H1 (cell line): ENCODE measurements at regions not wholly inside any gene's neighbourhood (a gene's known extent, or its start where the extent isn't known, plus 50 kb on each side); places are given as distances from the start of the nearest gene placed in this dataset.

Source experiments
- EZH2 ChIP-seq: fragments of 200-600 bp; sonication (generic); IDR thresholded peaks from 2 replicates; pipeline ENCODE4 v1.7.1; 2012; ENCODE audit warnings: low read depth, mild to moderate bottlenecking, moderate library complexity, low read length, inconsistent platforms; ENCODE audit not compliant: severe bottlenecking
- JUN ChIP-seq: IDR thresholded peaks from 2 replicates; pipeline ENCODE4 v1.6.1; 2011; ENCODE audit warnings: low read depth, mild to moderate bottlenecking, improper control_type of control experiment, low read length
- POLR2A ChIP-seq, 2 experiments: IDR thresholded peaks; 1 replicate in 1 of 2; 2 replicates in 1 of 2; pipeline ENCODE4 v1.6.1; 2011; ENCODE audit warnings: low read depth in 2 of 2, low read length in 2 of 2, mild to moderate bottlenecking in 2 of 2; ENCODE audit errors: control extremely low read depth in 1 of 2
- POLR2AphosphoS5 ChIP-seq: IDR thresholded peaks from 2 replicates; pipeline ENCODE4 v1.6.1; 2011; ENCODE audit warnings: low read depth, low read length
- SP1 ChIP-seq: IDR thresholded peaks from 2 replicates; pipeline ENCODE4 v1.6.1; 2011; ENCODE audit warnings: low read depth, low read length
- TF ChIP-seq, protein P1 (sequence below), 3 experiments: IDR thresholded peaks; 1 replicate in 2 of 3; 2 replicates in 1 of 3; pipeline versions ENCODE4 v1.5.1 to v1.6.1; 2011; ENCODE audit warnings: low read length in 3 of 3, mild to moderate bottlenecking in 3 of 3, inconsistent platforms in 2 of 3, low read depth in 1 of 3, moderate library complexity in 1 of 3; ENCODE audit not compliant: insufficient read depth in 1 of 3; ENCODE audit errors: control extremely low read depth in 1 of 3

DNA sequence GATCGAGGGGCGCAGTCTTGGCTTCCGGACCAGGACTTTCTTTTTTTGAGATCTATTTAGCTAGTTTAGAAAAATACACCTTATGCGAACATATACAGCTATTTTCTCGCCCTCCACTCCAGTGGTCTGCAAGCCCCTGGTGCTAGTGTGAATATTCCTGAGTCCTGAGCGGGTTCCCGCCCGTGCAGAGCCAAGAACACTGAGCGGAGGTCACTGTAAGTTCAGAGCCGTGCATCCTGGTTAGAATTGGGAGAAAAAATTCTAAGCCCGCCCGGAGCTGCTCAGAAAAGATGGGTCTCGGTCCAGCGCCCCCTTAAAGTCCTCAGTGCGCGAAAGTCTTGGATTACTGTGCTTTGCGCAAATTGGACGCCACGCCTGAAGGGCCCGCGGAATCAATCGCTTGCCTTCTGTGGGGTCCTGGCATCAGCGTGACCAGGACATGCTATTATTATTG, 117.7 kb downstream of the KCNRG start:
- no peak for TF ChIP-seq POLR2A (IDR thresholded peaks at IDR 0.05; ENCODE audit: control extremely low read depth in 1 of 2, low read depth in 2 of 2, low read length in 2 of 2)
- TF ChIP-seq, protein P1, sequence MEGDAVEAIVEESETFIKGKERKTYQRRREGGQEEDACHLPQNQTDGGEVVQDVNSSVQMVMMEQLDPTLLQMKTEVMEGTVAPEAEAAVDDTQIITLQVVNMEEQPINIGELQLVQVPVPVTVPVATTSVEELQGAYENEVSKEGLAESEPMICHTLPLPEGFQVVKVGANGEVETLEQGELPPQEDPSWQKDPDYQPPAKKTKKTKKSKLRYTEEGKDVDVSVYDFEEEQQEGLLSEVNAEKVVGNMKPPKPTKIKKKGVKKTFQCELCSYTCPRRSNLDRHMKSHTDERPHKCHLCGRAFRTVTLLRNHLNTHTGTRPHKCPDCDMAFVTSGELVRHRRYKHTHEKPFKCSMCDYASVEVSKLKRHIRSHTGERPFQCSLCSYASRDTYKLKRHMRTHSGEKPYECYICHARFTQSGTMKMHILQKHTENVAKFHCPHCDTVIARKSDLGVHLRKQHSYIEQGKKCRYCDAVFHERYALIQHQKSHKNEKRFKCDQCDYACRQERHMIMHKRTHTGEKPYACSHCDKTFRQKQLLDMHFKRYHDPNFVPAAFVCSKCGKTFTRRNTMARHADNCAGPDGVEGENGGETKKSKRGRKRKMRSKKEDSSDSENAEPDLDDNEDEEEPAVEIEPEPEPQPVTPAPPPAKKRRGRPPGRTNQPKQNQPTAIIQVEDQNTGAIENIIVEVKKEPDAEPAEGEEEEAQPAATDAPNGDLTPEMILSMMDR (IDR thresholded peaks at IDR 0.05; ENCODE audit: control extremely low read depth in 1 of 3, insufficient read depth in 1 of 3, low read depth in 1 of 3, low read length in 3 of 3), result no peak
- no peak for TF ChIP-seq EZH2
- no peak for TF ChIP-seq JUN
- no peak for TF ChIP-seq POLR2AphosphoS5
- no peak for TF ChIP-seq SP1
